Prostate gland (tissue), 2 donors: ENCODE measurements at regions not wholly inside any gene's neighbourhood (a gene's known extent, or its start where the extent isn't known, plus 50 kb on each side); places are given as distances from the start of the nearest gene placed in this dataset.

Source experiments
- CTCF ChIP-seq, 4 experiments: fragments of 200-600 bp in 2 of 4; fragments of 450-650 bp in 2 of 4; sonication (generic) in 2 of 4; IDR thresholded peaks; 1 replicate in 3 of 4; 2 replicates in 1 of 4; pipeline ENCODE4 v1.5.1; 2016 to 2019; ENCODE audit warnings: antibody characterized with exemption in 4 of 4, mild to moderate bottlenecking in 2 of 4, moderate library complexity in 2 of 4
- POLR2A ChIP-seq: fragments of 450-650 bp; IDR thresholded peaks from one replicate; pipeline ENCODE4 v1.6.1; 2016; ENCODE audit warnings: antibody characterized with exemption, mild to moderate bottlenecking

- TF ChIP-seq CTCF (IDR thresholded peaks at IDR 0.05) (no peak), POLR2A (no peak)
Observed at GRCh38 chr2:122322815-122323214, 567.4 kb downstream of the TSN start.
